Caco-2 (cell line): ENCODE measurements at regions not wholly inside any gene's neighbourhood (a gene's known extent, or its start where the extent isn't known, plus 50 kb on each side); places are given as distances from the start of the nearest gene placed in this dataset.
"Not testable (repeated sequence)": the region's sequence is repeated elsewhere in the genome, so short reads cannot be mapped to it uniquely, and the experiment has no call there.

Experiments
- BruUV-seq: library from RNA; stranded (reverse); fragments of 400-500 nt; replicated peaks from 2 replicates; lab custom pipeline; 2021; lab: Mats Ljungman, UMichigan
- CTCF ChIA-PET: fragments of 300-600 bp; sonication (Branson Sonifier 250); formaldehyde crosslinking; loops from one replicate; lab custom pipeline; 2022; ENCODE audit warnings: antibody characterized with exemption; lab: Charles Lee
- POLR2A ChIA-PET: fragments of 300-600 bp; sonication (Branson Sonifier 250); formaldehyde crosslinking; loops from one replicate; lab custom pipeline; 2022; ENCODE audit warnings: antibody characterized with exemption; lab: Charles Lee
- DNase-seq, 2 experiments: peaks; one replicate each; pipeline versions ENCODE4 v3.0.0 to v3.0.0-alpha.2; 2020 to 2022
- H3K27me3 ChIP-seq: replicated peaks from 2 replicates; pipeline ENCODE4 v1.6.0; 2011; ENCODE audit warnings: low read length; ENCODE audit not compliant: control insufficient read depth, insufficient read depth
- H3K36me3 ChIP-seq: 2 replicates; pipeline ENCODE4 v1.5.1; 2011; ENCODE audit warnings: low read length; ENCODE audit not compliant: control insufficient read depth, insufficient read depth
- H3K4me1 ChIP-seq: fragments of 250-450 bp; sonication (Bioruptor Pico); 2 replicates; pipeline ENCODE4 v1.5.1; 2020; ENCODE audit warnings: mild to moderate bottlenecking
- H3K4me3 ChIP-seq: 2 replicates; pipeline ENCODE4 v1.5.1; 2011; ENCODE audit warnings: low read depth, mild to moderate bottlenecking, control low read depth, low read length
- H3K9me3 ChIP-seq: fragments of 250-450 bp; sonication (Bioruptor Pico); 2 replicates; pipeline ENCODE4 v1.5.1; 2020; ENCODE audit warnings: mild to moderate bottlenecking, moderate library complexity
- H3K27ac Mint-ChIP-seq: one replicate; pipeline ENCODE4 v1.8.0; 2022; ENCODE audit warnings: mixed read lengths; ENCODE audit not compliant: unreplicated experiment
- H3K27me3 Mint-ChIP-seq: one replicate; pipeline ENCODE4 v1.8.0; 2022; ENCODE audit warnings: mixed read lengths; ENCODE audit not compliant: insufficient read depth, unreplicated experiment
- H3K36me3 Mint-ChIP-seq: one replicate; pipeline ENCODE4 v1.8.0; 2022; ENCODE audit warnings: mild to moderate bottlenecking, mixed read lengths; ENCODE audit not compliant: insufficient read depth, unreplicated experiment
- H3K4me1 Mint-ChIP-seq: one replicate; pipeline ENCODE4 v1.8.0; 2022; ENCODE audit warnings: low read depth, mixed read lengths; ENCODE audit not compliant: unreplicated experiment
- H3K4me3 Mint-ChIP-seq: one replicate; pipeline ENCODE4 v1.8.0; 2022; ENCODE audit warnings: mild to moderate bottlenecking, moderate library complexity, mixed read lengths; ENCODE audit not compliant: unreplicated experiment
- H3K9me3 Mint-ChIP-seq: one replicate; pipeline ENCODE4 v1.8.0; 2022; ENCODE audit warnings: mixed read lengths; ENCODE audit not compliant: unreplicated experiment
- intact Hi-C: fragments of 100-400 bp; cut with micrococcal nuclease; formaldehyde crosslinking; loops from one replicate; pipeline ENCODE4 v1.10.0; 2022; ENCODE audit not compliant: unreplicated experiment
- TF ChIP-seq, protein P1 (sequence below), 2 experiments: fragments of 200-600 bp in 1 of 2; IDR thresholded peaks; 1 replicate in 1 of 2; 2 replicates in 1 of 2; pipeline versions ENCODE4 v1.5.1 to v1.8.0; 2011 to 2022; ENCODE audit warnings: antibody characterized with exemption in 1 of 2, control low read depth in 1 of 2, inconsistent platforms in 1 of 2, low read depth in 1 of 2, low read length in 1 of 2, mild to moderate bottlenecking in 1 of 2, moderate library complexity in 1 of 2; ENCODE audit not compliant: insufficient read depth in 1 of 2, severe bottlenecking in 1 of 2, unreplicated experiment in 1 of 2

DNA sequence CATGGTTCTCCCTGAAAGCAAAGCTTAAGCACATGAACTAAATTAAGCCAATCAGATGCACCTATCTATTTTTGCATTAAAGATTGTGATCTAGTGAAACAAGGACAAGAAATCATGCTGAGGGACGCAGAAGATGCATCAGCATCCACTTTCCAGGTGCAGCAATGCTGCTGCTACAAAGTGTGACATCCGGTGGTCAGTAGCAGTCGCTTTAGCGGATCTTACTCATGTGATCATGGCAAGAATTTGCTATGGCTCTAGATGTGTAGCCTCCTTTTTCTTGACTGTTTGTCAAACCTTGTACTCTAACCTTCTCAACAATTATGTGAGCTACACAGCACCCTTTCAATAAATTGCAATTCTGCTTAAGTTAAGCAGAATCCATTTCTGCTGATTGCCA, 126.8 kb upstream of the SMLR1 start:
- Histone ChIP-seq H3K4me3 (no peak overlapping the region), H3K27me3 (no peaks in the 10 kb centered on the region; the same call in 1 of the 2 replicates), H3K4me1 (no peaks in the 10 kb centered on the region), H3K9me3 (no peaks in the 10 kb centered on the region), H3K36me3 (no peaks in the 10 kb centered on the region)
- ChIA-PET POLR2A (no interaction called here), CTCF (no interaction called here)
- no peak overlapping the region for H3K4me3 Mint-ChIP-seq
- H3K9me3 Mint-ChIP-seq: peaks cover 20% of the 10 kb centered on the region
- no peaks in the 10 kb centered on the region for H3K4me1 Mint-ChIP-seq
- BruUV-seq: no TSS peak
- H3K27ac Mint-ChIP-seq: no peak overlapping the region
- no peak for DNase-seq
- intact Hi-C loops: no loop called here
- TF ChIP-seq, protein P1, sequence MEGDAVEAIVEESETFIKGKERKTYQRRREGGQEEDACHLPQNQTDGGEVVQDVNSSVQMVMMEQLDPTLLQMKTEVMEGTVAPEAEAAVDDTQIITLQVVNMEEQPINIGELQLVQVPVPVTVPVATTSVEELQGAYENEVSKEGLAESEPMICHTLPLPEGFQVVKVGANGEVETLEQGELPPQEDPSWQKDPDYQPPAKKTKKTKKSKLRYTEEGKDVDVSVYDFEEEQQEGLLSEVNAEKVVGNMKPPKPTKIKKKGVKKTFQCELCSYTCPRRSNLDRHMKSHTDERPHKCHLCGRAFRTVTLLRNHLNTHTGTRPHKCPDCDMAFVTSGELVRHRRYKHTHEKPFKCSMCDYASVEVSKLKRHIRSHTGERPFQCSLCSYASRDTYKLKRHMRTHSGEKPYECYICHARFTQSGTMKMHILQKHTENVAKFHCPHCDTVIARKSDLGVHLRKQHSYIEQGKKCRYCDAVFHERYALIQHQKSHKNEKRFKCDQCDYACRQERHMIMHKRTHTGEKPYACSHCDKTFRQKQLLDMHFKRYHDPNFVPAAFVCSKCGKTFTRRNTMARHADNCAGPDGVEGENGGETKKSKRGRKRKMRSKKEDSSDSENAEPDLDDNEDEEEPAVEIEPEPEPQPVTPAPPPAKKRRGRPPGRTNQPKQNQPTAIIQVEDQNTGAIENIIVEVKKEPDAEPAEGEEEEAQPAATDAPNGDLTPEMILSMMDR (IDR thresholded peaks at IDR 0.05; ENCODE audit: insufficient read depth in 1 of 2, low read depth in 1 of 2, low read length in 1 of 2, severe bottlenecking in 1 of 2, unreplicated experiment in 1 of 2): no peak
- no peaks in the 10 kb centered on the region for H3K36me3 Mint-ChIP-seq
- peaks cover 12% of the 10 kb centered on the region for H3K27me3 Mint-ChIP-seq

DNA sequence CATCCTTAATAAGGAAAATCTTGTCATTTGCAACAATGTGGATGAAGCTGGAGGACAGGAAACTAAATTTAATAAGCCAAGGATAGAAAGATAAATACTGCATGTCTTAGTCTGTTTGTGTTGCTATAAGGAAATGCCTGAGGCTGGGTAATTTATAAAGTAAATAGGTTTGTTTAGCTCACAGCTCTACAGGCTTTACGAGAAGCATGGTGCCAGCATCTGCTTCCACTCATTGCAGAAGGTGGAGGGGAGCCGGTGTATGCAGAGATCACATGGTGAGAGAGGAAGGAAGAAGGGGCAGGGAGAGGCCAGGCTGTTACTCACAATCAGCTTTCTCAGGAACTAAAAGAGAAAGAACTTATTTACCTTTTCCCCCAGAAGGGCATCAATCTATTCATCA, 118.9 kb upstream of the SMLR1 start:
- CTCF ChIA-PET: no interaction called here
- H3K4me3 Mint-ChIP-seq: no peak overlapping the region
- intact Hi-C loops: no loop called here

DNA sequence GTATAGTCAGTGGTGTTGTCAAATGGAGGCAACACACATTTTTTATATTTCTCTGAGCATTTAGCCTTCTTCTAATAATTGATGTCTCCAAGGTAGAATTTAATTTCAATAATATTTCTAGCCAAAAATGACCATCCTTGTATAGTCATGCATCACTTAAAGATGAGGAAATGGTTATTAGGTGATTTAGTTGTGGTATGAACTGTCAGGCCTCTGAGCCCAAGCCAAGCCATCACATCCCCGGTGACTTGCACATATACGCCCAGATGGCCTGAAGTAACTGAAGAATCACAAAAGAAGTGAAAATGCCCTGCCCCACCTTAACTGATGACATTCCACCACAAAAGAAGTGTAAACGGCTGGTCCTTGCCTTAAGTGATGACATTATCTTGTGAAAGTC, 115.6 kb upstream of the SMLR1 start:
- H3K27ac Mint-ChIP-seq, H3K4me3 Mint-ChIP-seq, H3K36me3 ChIP-seq, H3K27me3 ChIP-seq, intact Hi-C loops, H3K36me3 Mint-ChIP-seq, H3K27me3 Mint-ChIP-seq, H3K4me3 ChIP-seq, BruUV-seq, POLR2A ChIA-PET, H3K9me3 ChIP-seq, H3K4me1 Mint-ChIP-seq, CTCF ChIA-PET, H3K9me3 Mint-ChIP-seq, DNase-seq, H3K4me1 ChIP-seq: not testable (repeated sequence)

More for the DNA sequence above, 118.9 kb upstream of the SMLR1 start:
- H3K4me1 ChIP-seq: no peaks in the 10 kb centered on the region
- no peaks in the 10 kb centered on the region for H3K9me3 ChIP-seq
- Mint-ChIP-seq H3K36me3 (no peaks in the 10 kb centered on the region), H3K4me1 (no peaks in the 10 kb centered on the region), H3K27me3 (peaks cover 4% of the 10 kb centered on the region), H3K9me3 (peaks cover 11% of the 10 kb centered on the region), H3K27ac (no peak overlapping the region)
- BruUV-seq: no TSS peak
- POLR2A ChIA-PET: no interaction called here
- TF ChIP-seq, protein P1 (IDR thresholded peaks at IDR 0.05; ENCODE audit: insufficient read depth in 1 of 2, low read depth in 1 of 2, low read length in 1 of 2, severe bottlenecking in 1 of 2, unreplicated experiment in 1 of 2): no peak
- H3K27me3 ChIP-seq: no peaks in the 10 kb centered on the region
- DNase-seq: no peak
- H3K36me3 ChIP-seq: no peaks in the 10 kb centered on the region
- no peak overlapping the region for H3K4me3 ChIP-seq

DNA sequence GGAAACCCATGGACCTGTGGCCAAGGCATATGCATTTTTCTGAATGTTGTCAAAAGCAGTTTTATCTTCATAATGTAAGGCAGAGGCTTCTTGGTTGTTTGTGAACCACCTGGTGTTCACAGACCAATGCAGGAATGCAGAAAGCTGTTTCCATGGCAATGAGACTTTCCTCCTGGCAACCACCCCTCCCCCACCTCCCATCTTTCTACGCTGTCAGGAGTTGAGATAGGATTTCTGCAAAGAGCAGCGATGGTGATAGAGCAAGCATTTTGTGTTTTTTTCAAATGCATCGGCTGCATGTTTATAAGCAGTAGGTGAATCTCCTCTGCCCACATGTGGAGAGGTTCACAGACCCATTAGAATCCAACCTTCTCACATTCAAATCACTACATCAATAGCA, 114.1 kb upstream of the SMLR1 start:
- intact Hi-C loops: no loop called here
- no peak overlapping the region for H3K4me3 Mint-ChIP-seq

More for the DNA sequence above, 114.1 kb upstream of the SMLR1 start:
- H3K4me3 ChIP-seq: no peak overlapping the region
- ChIA-PET POLR2A (no interaction called here), CTCF (no interaction called here)
- no peaks in the 10 kb centered on the region for H3K36me3 ChIP-seq
- H3K36me3 Mint-ChIP-seq: no peaks in the 10 kb centered on the region
- H3K4me1 Mint-ChIP-seq: no peaks in the 10 kb centered on the region
- no peak overlapping the region for H3K27ac Mint-ChIP-seq
- no peaks in the 10 kb centered on the region for H3K9me3 ChIP-seq
- H3K4me1 ChIP-seq: no peaks in the 10 kb centered on the region
- no TSS peak for BruUV-seq
- TF ChIP-seq, protein P1 (IDR thresholded peaks at IDR 0.05; ENCODE audit: insufficient read depth in 1 of 2, low read depth in 1 of 2, low read length in 1 of 2, severe bottlenecking in 1 of 2, unreplicated experiment in 1 of 2): no peak
- no peaks in the 10 kb centered on the region for H3K9me3 Mint-ChIP-seq
- H3K27me3 Mint-ChIP-seq: no peaks in the 10 kb centered on the region
- DNase-seq: peak in 1 of 2 experiments; percentile 5
- no peaks in the 10 kb centered on the region for H3K27me3 ChIP-seq
